GF-D8 (cell line): ENCODE measurements at regions not wholly inside any gene's neighbourhood (a gene's known extent, or its start where the extent isn't known, plus 50 kb on each side); places are given as distances from the start of the nearest gene placed in this dataset.
"Not testable (repeated sequence)": the region's sequence is repeated elsewhere in the genome, so short reads cannot be mapped to it uniquely, and the experiment has no call there.

Experiments used
- DNase-seq: peaks from one replicate; lab custom pipeline; 2025; lab: John Stamatoyannopoulos, UW

DNA sequence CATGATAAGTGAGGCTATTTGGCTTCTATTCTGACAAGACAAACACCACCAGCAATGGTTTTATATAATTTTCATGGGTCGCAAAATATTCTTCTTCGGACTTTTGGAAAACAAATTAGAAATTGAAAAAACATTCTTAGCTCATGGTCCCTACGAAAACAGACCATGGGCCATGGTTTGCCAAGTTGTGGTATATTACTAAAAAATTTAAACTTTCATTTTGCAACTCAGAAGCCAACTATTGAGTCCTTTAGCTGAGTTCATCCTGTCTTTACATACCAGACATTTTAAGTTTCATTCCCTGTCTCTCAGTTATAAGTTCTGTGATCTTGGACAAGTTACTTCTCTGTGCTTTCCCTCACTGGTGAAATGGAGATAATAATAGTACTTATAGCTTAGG lies 198.1 kb downstream of the CSNK1G3 start:
- DNase-seq, result no peak

DNA sequence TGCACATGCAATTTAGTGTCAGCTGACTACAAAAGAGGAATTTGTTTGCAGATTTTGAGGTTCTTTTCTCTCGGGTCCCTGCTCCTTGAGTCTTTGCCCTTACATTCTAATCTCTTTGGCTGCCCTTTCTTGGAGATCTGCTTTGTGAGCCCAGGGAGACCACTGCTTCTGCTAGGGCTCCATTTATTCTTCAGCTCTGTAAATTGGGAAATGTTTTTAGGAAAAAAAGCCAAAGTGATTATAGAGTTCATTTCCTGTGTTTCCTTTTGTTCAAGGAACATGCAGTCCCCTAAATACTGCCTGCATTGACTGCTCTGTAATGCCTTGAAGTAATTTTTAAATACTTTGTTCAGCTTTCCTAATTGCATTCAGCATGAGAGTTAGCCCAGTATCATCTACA lies 197.4 kb downstream of the CSNK1G3 start:
- no peak for DNase-seq

- DNase-seq, result no peak
Observed at GRCh38 chr5:123708074-123708806, 196.3 kb downstream of the CSNK1G3 start.

- no peak for DNase-seq
Observed at GRCh38 chr5:123706531-123706930, 194.6 kb downstream of the CSNK1G3 start.

DNA sequence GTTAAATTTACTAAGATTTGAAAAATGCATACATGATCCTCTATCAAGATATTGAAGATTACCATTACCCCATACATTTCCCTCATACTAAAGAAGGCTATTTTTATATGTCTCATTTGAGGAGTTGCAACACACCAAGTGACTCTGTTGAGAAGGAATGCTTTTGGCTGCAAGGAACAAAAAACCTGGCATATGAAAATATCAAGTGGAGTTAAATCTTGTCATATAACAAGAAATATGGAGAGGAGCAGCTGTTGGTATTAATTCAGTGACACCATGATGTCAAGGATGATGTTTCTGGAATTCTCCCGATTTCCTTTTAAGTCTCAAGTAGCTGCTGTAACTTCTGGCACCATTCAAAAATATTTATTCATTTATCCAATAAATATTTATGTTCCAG lies 193.8 kb downstream of the CSNK1G3 start:
- no peak for DNase-seq

DNA sequence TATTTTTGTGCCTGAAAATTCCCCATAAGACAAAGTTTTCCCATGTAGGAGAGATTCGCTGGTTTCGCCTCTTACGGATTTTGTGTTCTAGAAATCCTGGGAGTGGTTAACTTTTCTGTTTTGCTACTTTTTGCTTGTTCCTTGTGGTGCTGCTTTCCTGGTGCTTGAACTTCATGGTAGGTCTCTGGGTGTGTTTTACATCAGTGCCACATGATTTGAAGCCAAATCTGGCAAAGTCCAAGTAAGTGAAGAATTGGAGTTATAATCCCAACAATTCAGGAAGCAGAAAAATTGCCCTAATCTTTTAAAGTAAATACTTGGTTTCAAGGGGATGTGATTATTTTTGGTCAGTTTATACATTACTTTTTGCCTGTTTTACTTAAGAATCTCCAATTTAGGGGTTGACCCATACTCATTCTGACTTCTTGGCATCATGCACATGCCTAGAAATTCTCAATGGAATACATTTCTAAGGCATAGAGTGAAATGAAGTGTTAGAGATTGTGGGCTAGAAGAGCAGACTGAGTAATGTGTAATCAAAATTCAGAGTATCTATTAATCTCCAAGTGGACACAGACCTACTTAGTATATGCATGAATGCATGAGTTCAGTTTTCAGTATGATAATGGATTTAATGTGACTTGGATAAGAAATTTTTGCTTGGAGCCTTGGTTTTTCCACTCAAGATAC lies 189.7 kb downstream of the CSNK1G3 start:
- no peak for DNase-seq

DNA sequence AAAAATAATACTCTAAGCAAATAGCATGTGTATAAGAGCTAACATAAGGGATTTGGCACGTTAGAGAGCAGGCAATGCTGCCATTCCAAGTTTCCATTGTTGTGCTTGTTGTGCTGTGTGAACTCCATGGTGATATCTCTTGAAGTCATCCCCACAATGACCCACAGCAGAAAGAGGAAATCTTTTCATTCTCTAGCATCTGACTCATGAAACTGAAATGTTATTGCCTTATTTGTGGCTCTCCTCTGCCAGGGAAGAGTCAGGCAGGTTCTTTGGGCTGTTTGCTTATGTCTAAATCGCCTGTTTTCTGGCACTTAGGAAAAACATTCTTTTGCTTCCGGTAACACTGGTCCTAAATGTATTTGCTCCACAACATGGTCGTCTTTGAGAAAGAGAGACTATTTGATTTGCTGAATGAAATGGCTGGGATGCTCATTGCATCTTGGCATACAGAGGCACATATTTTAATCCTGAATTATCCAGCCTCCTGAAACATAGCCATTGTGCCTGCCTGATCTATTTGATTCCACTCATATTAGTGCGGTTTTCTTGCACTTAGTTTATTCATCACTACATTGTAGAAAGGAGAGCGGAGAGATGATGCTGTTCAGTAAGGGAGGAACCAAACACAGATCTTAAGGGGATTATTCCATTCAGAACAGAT lies 188.8 kb downstream of the CSNK1G3 start:
- DNase-seq, result no peak

GRCh38 chr5:123699571-123699970 lies 187.6 kb downstream of the CSNK1G3 start:
- DNase-seq, result no peak

DNA sequence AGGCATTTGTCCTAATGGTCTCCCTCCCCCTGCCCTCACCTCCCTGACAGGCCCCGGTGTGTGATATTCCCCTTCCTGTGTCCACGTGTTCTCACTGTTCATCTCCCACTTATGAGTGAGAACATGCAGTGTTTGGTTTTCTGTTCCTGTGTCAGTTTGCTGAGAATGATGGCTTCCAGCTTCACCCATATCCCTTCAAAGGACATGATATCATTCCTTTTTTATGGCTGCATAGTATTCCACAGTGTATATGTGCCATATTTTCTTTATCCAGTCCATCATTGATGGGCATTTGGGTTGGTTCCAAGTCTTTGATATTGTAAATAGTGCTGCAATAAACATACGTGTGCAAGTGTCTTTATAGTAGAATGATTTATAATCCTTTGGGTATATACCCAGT lies 187.0 kb downstream of the CSNK1G3 start:
- not testable (repeated sequence) for DNase-seq

GRCh38 chr5:123696921-123697341 lies 185.0 kb downstream of the CSNK1G3 start:
- DNase-seq, result no peak

DNA sequence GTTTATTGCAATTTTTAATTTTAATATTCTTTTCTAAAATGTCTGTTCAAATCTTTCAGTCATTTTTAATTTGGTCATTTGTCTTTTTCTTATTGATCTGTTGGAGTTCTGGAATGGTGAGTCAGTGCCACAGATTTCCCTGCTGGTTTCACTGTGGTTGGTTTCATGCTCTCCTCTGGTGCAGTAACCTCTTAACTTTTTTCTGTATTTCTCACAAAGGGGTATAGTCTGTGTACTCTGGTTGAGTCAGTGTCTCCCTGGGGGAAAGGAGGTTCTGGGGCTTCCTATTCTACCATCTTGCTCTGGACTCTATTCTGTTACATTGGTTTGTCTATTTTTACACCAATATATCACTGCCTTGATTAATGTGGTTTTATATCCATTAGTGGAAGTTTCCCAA lies 178.8 kb downstream of the CSNK1G3 start:
- DNase-seq, result no peak

- no peak for DNase-seq
Observed at GRCh38 chr5:123681061-123681460, 169.1 kb downstream of the CSNK1G3 start.

DNA sequence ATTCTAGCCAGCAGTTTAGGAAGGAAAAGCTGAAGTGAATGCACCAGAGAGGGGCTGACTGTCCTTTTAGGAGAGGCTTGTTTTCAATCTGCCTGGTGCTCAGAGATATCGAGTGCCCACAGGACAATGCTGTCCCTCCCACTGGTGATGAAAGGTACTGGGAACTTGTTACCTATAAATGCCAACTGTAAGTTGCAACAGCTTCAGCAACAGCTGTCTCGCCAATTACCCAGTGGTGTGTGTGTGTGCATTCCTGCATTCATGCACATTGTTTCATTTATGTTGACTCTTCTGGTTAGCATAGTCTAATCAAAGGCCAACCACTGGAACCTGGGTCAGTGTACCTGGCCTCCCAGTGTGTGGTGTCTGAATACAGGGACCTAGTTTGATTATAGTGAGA lies 161.1 kb downstream of the CSNK1G3 start:
- no peak for DNase-seq

GRCh38 chr5:123671711-123672456 lies 159.9 kb downstream of the CSNK1G3 start:
- DNase-seq, result no peak

DNA sequence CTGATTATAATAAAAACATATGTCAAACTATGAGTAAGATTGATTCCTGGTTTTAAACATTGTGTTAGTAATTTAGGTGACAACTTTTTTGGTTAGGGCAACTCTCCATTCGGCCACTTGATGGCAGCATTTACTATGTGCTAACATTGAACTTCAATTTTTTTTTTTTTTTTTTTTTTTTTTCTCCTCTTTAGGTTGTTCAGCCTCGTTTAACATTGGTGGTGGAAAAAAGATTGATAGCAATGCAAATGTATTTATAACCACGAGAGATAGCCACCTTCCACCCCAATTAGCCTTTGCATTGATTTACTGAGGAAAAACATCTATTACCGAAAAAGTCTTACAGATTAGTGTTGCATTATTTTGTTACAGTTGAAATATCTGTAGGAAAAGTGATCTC lies 159.1 kb downstream of the CSNK1G3 start:
- no peak for DNase-seq
